Activated naive CD4-positive, alpha-beta T cell treated with anti-CD3 and anti-CD28 coated beads, Interleukin-2, amount 50 U/mL, for 72 hours (primary cell): ENCODE measurements at regions not wholly inside any gene's neighbourhood (a gene's known extent, or its start where the extent isn't known, plus 50 kb on each side); places are given as distances from the start of the nearest gene placed in this dataset.

Experiments
- ATAC-seq, 2 donors: fragments of 150-1000 bp; cut with Tn5 transposase; 2 replicates each; pipeline ENCODE4 v1.10.0; 2021; ENCODE audit warnings: mild to moderate bottlenecking in 2 of 2, moderate library complexity in 2 of 2
- DNase-seq, 2 donors: peaks; one replicate each; pipeline ENCODE4 v3.0.0; 2021 to 2022; ENCODE audit warnings: low spot score in 2 of 2
- H3K27ac Mint-ChIP-seq, 2 donors: one replicate each; pipeline ENCODE4 v1.8.0; 2022; ENCODE audit warnings: mild to moderate bottlenecking in 2 of 2, mixed read lengths in 2 of 2
- H3K36me3 Mint-ChIP-seq, 2 donors: one replicate each; pipeline ENCODE4 v1.8.0; 2022; ENCODE audit warnings: mixed read lengths in 2 of 2
- H3K9me3 Mint-ChIP-seq, 2 donors: one replicate each; pipeline ENCODE4 v1.8.0; 2022; ENCODE audit warnings: mixed read lengths in 2 of 2

- H3K36me3 Mint-ChIP-seq: no peaks in the 10 kb centered on the region
- no peak for ATAC-seq
- H3K9me3 Mint-ChIP-seq: peaks cover 0 to 5% of the 10 kb centered on the region in 2 donors
- no peak for DNase-seq
- H3K27ac Mint-ChIP-seq: no peak overlapping the region
Observed at GRCh38 chr11:109173504-109173903, 248.5 kb upstream of the C11orf87 start.

DNA sequence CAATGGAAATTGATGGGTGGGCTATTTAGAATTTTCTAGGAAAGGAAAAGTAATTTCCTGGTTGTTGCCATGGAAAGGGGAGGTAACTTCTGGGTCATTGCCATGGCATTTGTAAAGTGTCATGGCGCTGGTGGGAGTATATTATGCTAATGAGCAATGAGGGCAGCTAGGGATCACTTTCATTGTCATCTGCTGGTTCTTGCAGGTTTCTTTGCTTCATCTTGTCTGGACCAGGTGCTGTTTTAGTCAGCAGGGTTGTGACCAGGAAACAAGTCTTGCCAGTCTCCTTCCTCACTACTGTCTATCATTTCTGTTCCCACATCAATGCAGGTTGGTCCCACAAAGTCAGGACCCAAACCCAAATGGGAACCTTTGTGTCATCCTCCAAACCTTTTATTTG, 237.6 kb upstream of the C11orf87 start:
- Mint-ChIP-seq H3K36me3 (no peaks in the 10 kb centered on the region), H3K27ac (no peak overlapping the region), H3K9me3 (peaks cover 3 to 4% of the 10 kb centered on the region in 2 donors)
- ATAC-seq (no peak), DNase-seq (no peak)

GRCh38 chr11:109192864-109193263, 229.1 kb upstream of the C11orf87 start:
- no peak overlapping the region for H3K27ac Mint-ChIP-seq
- ATAC-seq: no peak
- peaks cover 12 to 14% of the 10 kb centered on the region in 2 donors for H3K9me3 Mint-ChIP-seq
- H3K36me3 Mint-ChIP-seq: peaks cover 0 to 8% of the 10 kb centered on the region in 2 donors
- DNase-seq: no peak

DNA sequence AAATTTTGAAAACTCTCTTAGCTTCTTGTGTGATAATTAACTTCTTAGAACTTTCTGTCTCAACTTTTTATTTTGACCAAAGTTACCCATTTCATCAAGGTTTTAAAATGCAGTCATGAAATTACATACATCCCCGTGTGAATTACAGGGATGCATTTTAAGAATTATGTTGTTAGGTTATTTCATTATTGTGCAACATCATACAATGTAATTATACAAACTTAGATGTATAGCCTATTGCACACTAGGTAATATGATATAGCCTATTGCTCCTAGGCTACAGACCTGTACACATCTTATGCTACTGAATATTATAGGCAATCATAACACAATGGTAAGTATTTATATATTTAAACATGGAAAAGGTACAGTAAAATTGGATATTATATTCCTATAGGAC, 228.1 kb upstream of the C11orf87 start:
- DNase-seq (no peak), ATAC-seq (no peak)
- no peak overlapping the region for H3K27ac Mint-ChIP-seq

GRCh38 chr11:109196016-109196415, 226.0 kb upstream of the C11orf87 start:
- Mint-ChIP-seq H3K36me3 (peaks cover 0 to 8% of the 10 kb centered on the region in 2 donors), H3K27ac (no peak overlapping the region), H3K9me3 (peaks cover 11 to 20% of the 10 kb centered on the region in 2 donors)
- ATAC-seq: no peak
- no peak for DNase-seq

More for the DNA sequence above, 228.1 kb upstream of the C11orf87 start:
- Mint-ChIP-seq H3K9me3 (peaks cover 12 to 17% of the 10 kb centered on the region in 2 donors), H3K36me3 (peaks cover 0 to 8% of the 10 kb centered on the region in 2 donors)

GRCh38 chr11:109197656-109198055, 224.3 kb upstream of the C11orf87 start:
- H3K27ac Mint-ChIP-seq: no peak overlapping the region
- no peak for ATAC-seq
- DNase-seq: no peak
- H3K36me3 Mint-ChIP-seq: no peaks in the 10 kb centered on the region
- H3K9me3 Mint-ChIP-seq: peaks cover 4 to 13% of the 10 kb centered on the region in 2 donors

DNA sequence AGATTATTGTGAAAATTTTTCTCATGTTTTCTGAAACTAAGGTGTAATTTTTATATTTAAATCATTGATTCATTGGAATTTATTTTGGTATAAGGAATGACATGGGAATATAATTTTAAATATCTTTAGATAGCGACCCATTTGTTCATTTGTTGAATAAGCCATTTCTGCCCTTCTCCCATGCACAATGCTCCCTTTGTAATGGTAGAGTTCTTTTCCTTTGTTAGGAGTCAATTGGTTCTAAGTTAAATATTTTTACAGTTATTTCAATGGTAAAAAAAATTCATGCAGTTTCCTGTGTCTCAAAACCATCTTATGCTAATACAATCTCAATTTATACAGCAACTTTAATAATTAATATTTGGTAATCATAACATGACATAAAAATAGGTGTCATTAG, 218.8 kb upstream of the C11orf87 start:
- peaks cover 12 to 20% of the 10 kb centered on the region in 2 donors for H3K9me3 Mint-ChIP-seq
- H3K36me3 Mint-ChIP-seq: no peaks in the 10 kb centered on the region
- H3K27ac Mint-ChIP-seq: no peak overlapping the region
- DNase-seq (no peak), ATAC-seq (no peak)

GRCh38 chr11:109205312-109205711, 216.7 kb upstream of the C11orf87 start:
- Mint-ChIP-seq H3K9me3 (peaks cover 12 to 13% of the 10 kb centered on the region in 2 donors), H3K27ac (no peak overlapping the region), H3K36me3 (no peaks in the 10 kb centered on the region)
- ATAC-seq (no peak), DNase-seq (no peak)

GRCh38 chr11:109208121-109208520, 213.9 kb upstream of the C11orf87 start:
- peaks cover 8 to 10% of the 10 kb centered on the region in 2 donors for H3K9me3 Mint-ChIP-seq
- no peaks in the 10 kb centered on the region for H3K36me3 Mint-ChIP-seq
- H3K27ac Mint-ChIP-seq: no peak overlapping the region
- ATAC-seq: no peak
- no peak for DNase-seq

DNA sequence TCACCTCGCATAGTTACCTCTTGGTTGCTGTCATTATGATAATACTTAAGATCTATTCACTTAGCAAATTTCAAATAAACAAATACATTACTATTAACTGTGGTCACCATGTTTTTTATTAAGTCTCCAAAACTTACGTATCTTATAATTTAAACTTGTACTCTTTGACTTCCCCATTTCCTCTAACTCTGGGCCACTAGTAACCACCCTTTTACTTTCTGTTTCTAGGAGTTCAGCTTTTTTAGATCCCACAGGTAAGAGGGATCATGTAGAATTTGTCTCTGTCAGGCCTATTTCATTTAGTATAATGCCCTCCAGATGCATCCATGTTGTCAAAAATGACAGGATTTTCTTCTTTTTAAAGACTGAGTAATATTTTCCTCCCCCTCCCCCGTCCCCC, 212.4 kb upstream of the C11orf87 start:
- DNase-seq: no peak
- ATAC-seq: no peak
- H3K9me3 Mint-ChIP-seq: peaks cover 8 to 10% of the 10 kb centered on the region in 2 donors
- H3K36me3 Mint-ChIP-seq: no peaks in the 10 kb centered on the region
- no peak overlapping the region for H3K27ac Mint-ChIP-seq

DNA sequence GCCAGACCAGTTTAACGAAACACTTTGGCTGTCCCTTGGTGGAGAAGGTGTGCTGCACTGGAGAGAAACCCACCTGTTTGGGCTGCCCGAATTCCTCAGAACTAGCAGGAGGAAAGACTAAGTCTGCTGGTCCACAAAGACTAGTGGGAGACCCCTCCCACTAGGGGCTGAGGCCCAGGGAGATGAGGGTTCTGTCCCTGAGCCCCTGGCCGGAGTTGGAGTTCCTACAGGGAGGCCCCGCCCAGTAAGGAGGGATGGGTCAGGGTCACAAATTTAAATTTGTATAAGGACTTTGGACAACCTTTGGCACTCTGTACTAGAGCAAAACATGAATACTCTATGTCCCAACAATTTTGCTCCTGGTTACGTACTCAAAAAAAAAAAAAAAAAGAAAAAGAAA, 200.8 kb upstream of the C11orf87 start:
- H3K27ac Mint-ChIP-seq: no peak overlapping the region
- DNase-seq: no peak

DNA sequence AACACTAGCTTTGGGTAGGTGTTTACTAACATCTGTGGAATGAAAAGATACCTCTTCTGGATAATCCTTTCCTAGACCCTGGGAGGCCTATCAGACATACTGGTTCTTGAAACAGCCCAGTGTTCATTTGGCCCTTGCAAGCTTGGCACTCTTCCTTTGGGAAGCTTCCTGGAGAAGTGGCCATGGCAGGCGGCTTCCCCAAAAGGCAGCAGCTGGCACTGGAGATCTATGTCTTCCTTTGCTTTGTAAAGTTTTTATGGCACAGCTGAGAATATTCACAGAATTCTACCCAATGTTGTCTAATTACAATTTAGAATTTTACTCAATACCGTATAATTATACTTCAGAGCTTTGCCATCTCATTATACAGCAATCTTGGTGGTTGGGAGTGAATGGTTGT, 199.2 kb upstream of the C11orf87 start:
- DNase-seq (no peak), ATAC-seq (no peak)
- Mint-ChIP-seq H3K27ac (no peak overlapping the region), H3K9me3 (peaks cover 12 to 13% of the 10 kb centered on the region in 2 donors), H3K36me3 (peaks cover 0 to 5% of the 10 kb centered on the region in 2 donors)

More for the DNA sequence above, 200.8 kb upstream of the C11orf87 start:
- H3K36me3 Mint-ChIP-seq: peaks cover 0 to 5% of the 10 kb centered on the region in 2 donors
- ATAC-seq: no peak
- H3K9me3 Mint-ChIP-seq: peaks cover 8% of the 10 kb centered on the region in 2 donors

DNA sequence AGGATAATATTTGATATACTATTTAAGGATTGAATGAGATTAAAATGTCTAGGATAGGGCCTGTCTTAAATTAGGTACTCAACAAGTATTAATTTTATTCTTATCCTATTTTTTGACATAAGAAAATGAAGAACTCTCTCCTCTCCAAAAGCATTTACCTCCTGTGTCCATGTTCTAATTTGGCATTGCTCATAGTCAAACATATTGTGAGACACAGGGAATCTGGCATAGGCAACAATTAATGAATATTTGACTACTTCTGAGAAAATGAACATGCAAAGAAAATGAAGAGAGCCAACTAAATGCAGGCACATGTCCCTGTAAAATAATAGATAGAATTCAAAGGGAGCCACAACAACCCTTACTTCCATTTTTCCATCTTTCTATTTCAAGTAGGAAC, 198.5 kb upstream of the C11orf87 start:
- Mint-ChIP-seq H3K36me3 (peaks cover 0 to 5% of the 10 kb centered on the region in 2 donors), H3K27ac (no peak overlapping the region), H3K9me3 (peaks cover 11 to 13% of the 10 kb centered on the region in 2 donors)
- DNase-seq (no peak), ATAC-seq (no peak)

- no peak for DNase-seq
- no peak overlapping the region for H3K27ac Mint-ChIP-seq
- H3K36me3 Mint-ChIP-seq: no peaks in the 10 kb centered on the region
Observed at GRCh38 chr11:109229682-109230081, 192.3 kb upstream of the C11orf87 start.

GRCh38 chr11:109236188-109236587, 185.8 kb upstream of the C11orf87 start:
- no peak for DNase-seq
- H3K9me3 Mint-ChIP-seq: peaks cover 8 to 11% of the 10 kb centered on the region in 2 donors
- no peaks in the 10 kb centered on the region for H3K36me3 Mint-ChIP-seq
- no peak for ATAC-seq
- H3K27ac Mint-ChIP-seq: no peak overlapping the region

More at GRCh38 chr11:109229682-109230081, 192.3 kb upstream of the C11orf87 start:
- H3K9me3 Mint-ChIP-seq: peaks cover 5% of the 10 kb centered on the region in 2 donors
- ATAC-seq: no peak

GRCh38 chr11:109236696-109237095, 185.3 kb upstream of the C11orf87 start:
- DNase-seq (no peak), ATAC-seq (no peak)
- H3K36me3 Mint-ChIP-seq: no peaks in the 10 kb centered on the region
- peaks cover 8 to 11% of the 10 kb centered on the region in 2 donors for H3K9me3 Mint-ChIP-seq
- H3K27ac Mint-ChIP-seq: no peak overlapping the region

GRCh38 chr11:109237636-109238035, 184.4 kb upstream of the C11orf87 start:
- Mint-ChIP-seq H3K27ac (no peak overlapping the region), H3K9me3 (peaks cover 8 to 11% of the 10 kb centered on the region in 2 donors), H3K36me3 (no peaks in the 10 kb centered on the region)
- ATAC-seq: no peak
- DNase-seq: no peak

DNA sequence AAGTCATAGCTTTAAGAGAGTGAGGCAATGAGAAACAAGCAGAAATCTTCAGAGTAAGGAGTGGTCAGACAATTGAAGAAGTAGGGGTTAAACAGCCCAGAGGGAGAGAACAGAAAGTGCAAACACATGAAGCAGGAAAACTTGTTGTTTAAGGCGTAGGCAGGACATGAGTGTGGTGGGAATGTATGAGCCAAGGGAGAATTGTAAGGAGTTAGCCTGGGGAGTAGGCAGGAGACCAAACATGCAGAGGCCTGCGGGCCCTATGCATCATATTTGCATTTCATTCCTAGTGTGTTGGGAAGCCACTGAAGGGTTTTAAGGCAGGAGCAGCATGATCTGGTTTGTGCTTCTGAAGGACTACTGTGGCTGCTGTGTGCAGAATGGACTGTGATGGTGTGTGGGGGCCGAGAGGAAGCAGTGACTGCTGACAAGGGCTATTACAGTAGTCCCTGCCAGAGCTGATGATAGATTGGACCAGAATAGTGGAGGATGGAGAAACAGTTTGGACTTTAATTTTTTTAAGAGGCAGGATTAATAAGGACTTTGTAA, 179.9 kb upstream of the C11orf87 start:
- Mint-ChIP-seq H3K36me3 (no peaks in the 10 kb centered on the region), H3K27ac (no peak overlapping the region), H3K9me3 (peaks cover 9 to 11% of the 10 kb centered on the region in 2 donors)
- no peak for DNase-seq
- ATAC-seq: no peak
